ENCODE measurements at regions not wholly inside any gene's neighbourhood (a gene's known extent, or its start where the extent isn't known, plus 50 kb on each side); places are given as distances from the start of the nearest gene placed in this dataset.

GRCh38 chr2:117698287-117698686 is 116.2 kb upstream of the DDX18 start:
- TF ChIP-seq, protein P1, sequence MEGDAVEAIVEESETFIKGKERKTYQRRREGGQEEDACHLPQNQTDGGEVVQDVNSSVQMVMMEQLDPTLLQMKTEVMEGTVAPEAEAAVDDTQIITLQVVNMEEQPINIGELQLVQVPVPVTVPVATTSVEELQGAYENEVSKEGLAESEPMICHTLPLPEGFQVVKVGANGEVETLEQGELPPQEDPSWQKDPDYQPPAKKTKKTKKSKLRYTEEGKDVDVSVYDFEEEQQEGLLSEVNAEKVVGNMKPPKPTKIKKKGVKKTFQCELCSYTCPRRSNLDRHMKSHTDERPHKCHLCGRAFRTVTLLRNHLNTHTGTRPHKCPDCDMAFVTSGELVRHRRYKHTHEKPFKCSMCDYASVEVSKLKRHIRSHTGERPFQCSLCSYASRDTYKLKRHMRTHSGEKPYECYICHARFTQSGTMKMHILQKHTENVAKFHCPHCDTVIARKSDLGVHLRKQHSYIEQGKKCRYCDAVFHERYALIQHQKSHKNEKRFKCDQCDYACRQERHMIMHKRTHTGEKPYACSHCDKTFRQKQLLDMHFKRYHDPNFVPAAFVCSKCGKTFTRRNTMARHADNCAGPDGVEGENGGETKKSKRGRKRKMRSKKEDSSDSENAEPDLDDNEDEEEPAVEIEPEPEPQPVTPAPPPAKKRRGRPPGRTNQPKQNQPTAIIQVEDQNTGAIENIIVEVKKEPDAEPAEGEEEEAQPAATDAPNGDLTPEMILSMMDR (conservative IDR thresholded peaks at IDR 0.05; ENCODE audit: low read length), result no peak
- TF ChIP-seq EZH2phosphoT487 (IDR thresholded peaks at IDR 0.05; ENCODE audit: borderline replicate concordance, low read depth, low read length), result no peak
